Lower leg skin (tissue), 4 donors: ENCODE measurements at regions not wholly inside any gene's neighbourhood (a gene's known extent, or its start where the extent isn't known, plus 50 kb on each side); places are given as distances from the start of the nearest gene placed in this dataset.

ENCODE experiments used
- DNase-seq, 2 donors: peaks; one replicate each; pipeline ENCODE4 v3.0.0-alpha.2; 2019; ENCODE audit warnings: low spot score in 2 of 2
- H3K4me3 ChIP-seq: fragments of 200-600 bp; sonication (generic); 2 replicates; pipeline ENCODE4 v1.5.1; 2017; ENCODE audit warnings: mild to moderate bottlenecking, low read depth; ENCODE audit not compliant: poor library complexity, severe bottlenecking
- CTCF ChIP-seq, 3 donors: fragments of 450-650 bp; IDR thresholded peaks; one replicate each; pipeline ENCODE4 v1.5.1; 2016; ENCODE audit warnings: antibody characterized with exemption in 3 of 3, mild to moderate bottlenecking in 3 of 3, moderate library complexity in 2 of 3
- POLR2A ChIP-seq, 2 donors: fragments of 450-650 bp; IDR thresholded peaks; one replicate each; pipeline ENCODE4 v1.6.1; 2016 to 2017; ENCODE audit warnings: antibody characterized with exemption in 2 of 2, mild to moderate bottlenecking in 1 of 2, moderate library complexity in 1 of 2
- WGBS, 2 donors: methylation state at CpG; one replicate each; pipeline ENCODE4 v1.1.5; 2018; 5-methylcytosine and 5-hydroxymethylcytosine counted together
- intact Hi-C: fragments of 100-400 bp; cut with DNase I; formaldehyde crosslinking; loops from one replicate; pipeline ENCODE4 v1.15.0; 2023; ENCODE audit warnings: low total_unique reads

GRCh38 chr6:105645156-105645555 is 242.3 kb upstream of the PREP start:
- no peak for TF ChIP-seq CTCF (IDR thresholded peaks at IDR 0.05)
- no peak for TF ChIP-seq POLR2A (IDR thresholded peaks at IDR 0.05)
- no peak for DNase-seq
- 53 to 56% methylated on average over 1 of the region's 1 CpG for WGBS, 2 donors
- no peak overlapping the region for H3K4me3 ChIP-seq
- intact Hi-C loops: no loop called here

GRCh38 chr6:105644691-105645090 is 241.8 kb upstream of the PREP start:
- TF ChIP-seq POLR2A (IDR thresholded peaks at IDR 0.05): no peak
- no peak for TF ChIP-seq CTCF (IDR thresholded peaks at IDR 0.05)
- DNase-seq: no peak
- 86 to 92% methylated on average over 3 of the region's 3 CpGs for WGBS, 2 donors
- intact Hi-C loops: no loop called here
- no peak overlapping the region for H3K4me3 ChIP-seq

- H3K4me3 ChIP-seq: no peak overlapping the region
- intact Hi-C loops: no loop called here
- no peak for TF ChIP-seq CTCF (IDR thresholded peaks at IDR 0.05)
- no peak for TF ChIP-seq POLR2A (IDR thresholded peaks at IDR 0.05)
- no peak for DNase-seq
- WGBS, 2 donors: 84 to 91% methylated on average over 2 of the region's 2 CpGs
Observed at GRCh38 chr6:105644073-105644489, 241.2 kb upstream of the PREP start.

- intact Hi-C loops: no loop called here
- H3K4me3 ChIP-seq: no peak overlapping the region
- TF ChIP-seq POLR2A (IDR thresholded peaks at IDR 0.05) (no peak), CTCF (IDR thresholded peaks at IDR 0.05) (no peak)
- WGBS, 2 donors: 32 to 34% methylated on average over 4 of the region's 4 CpGs
- no peak for DNase-seq
Observed at GRCh38 chr6:105642708-105643107, 239.8 kb upstream of the PREP start.

- intact Hi-C loops: no loop called here
- WGBS, 2 donors: 78% methylated on average over 1 of the region's 1 CpG
- TF ChIP-seq CTCF (IDR thresholded peaks at IDR 0.05) (no peak), POLR2A (IDR thresholded peaks at IDR 0.05) (no peak)
- no peak overlapping the region for H3K4me3 ChIP-seq
- DNase-seq: no peak
Observed at GRCh38 chr6:105641504-105641903, 238.6 kb upstream of the PREP start.

GRCh38 chr6:105639124-105639523 is 236.2 kb upstream of the PREP start:
- no peak overlapping the region for H3K4me3 ChIP-seq
- TF ChIP-seq CTCF (IDR thresholded peaks at IDR 0.05): no peak
- TF ChIP-seq POLR2A (IDR thresholded peaks at IDR 0.05): no peak
- WGBS, 2 donors: 94 to 95% methylated on average over 2 of the region's 2 CpGs
- no peak for DNase-seq
- intact Hi-C loops: no loop called here
